ENCODE measurements at regions not wholly inside any gene's neighbourhood (a gene's known extent, or its start where the extent isn't known, plus 50 kb on each side); places are given as distances from the start of the nearest gene placed in this dataset.
A peak's percentile ranks its signal among the peaks of the same experiment; 100 is the strongest.

DNA sequence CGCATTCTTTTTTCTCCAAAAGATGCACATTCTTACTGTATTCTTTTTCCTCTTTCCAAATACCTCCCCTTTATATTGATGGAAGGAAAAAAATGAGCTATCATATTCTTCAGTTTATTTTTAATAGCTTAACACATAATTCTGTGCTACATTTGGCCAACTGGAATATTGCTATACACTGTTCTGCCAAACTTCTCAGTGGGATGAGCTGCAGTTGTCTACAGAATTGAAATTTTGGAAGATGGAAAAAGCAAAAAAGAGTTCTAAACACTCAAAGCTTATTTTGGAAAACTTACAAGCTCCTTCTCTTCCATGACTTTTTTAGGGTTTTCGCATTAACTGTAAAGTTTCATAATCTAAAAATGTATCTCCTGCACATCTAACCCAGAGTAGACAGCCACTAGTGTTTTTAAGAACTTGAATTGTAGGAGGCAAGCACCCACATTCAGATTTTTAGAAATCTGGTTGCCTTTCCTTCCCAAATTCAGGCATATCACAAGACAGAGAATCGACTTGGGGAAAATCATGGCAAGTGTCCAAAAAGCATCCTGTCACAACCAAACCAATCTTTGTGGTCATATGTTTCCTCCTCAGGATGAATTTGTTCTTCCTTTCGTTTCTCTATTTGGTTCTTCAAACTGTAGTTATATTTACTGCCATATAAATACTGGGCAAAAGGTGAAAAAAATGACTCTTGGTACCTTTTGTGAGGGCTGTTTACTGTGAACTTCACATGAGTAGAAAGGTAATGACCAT is 111.4 kb upstream of the FRY start:
- no peak for DNase-seq (ENCODE audit: extremely low read depth in 1 of 11, low read depth in 9 of 11, low spot score in 4 of 11)

- no peak for DNase-seq (ENCODE audit: extremely low read depth in 1 of 11, low read depth in 9 of 11, low spot score in 4 of 11)
Measured at GRCh38 chr13:31920727-31921100, 110.9 kb upstream of the FRY start.

- DNase-seq (ENCODE audit: extremely low read depth in 1 of 11, low read depth in 9 of 11, low spot score in 4 of 11): no peak
Measured at GRCh38 chr13:31922724-31923123, 108.8 kb upstream of the FRY start.

DNA sequence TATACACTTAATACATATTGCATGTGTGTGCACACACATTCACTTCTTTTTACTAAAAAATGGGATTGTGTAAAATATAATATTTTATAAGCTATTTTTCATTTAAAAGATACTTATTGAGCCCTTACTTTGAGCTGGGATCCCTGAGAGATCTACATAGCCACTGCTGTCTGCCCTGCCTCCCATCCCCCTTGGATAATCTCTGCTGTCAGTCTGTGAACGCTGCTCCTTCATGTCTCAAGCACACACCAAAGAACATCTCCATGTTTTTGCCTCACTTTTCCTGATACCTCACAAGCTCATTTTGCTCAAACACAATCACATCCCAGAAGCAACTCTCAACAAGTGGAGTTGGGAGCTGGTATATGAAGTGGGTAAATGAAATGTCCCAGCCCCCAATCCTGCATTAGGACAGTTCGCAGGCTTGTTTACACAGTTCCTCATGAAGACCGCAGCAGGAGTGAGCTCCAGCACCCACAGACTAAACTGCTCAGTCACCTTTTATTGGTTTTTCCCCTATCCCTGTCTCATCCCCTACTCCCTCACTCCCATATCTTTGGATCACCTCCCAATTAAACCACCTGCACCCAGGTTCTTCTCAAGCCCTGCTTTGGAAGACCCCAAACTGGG is 108.3 kb upstream of the FRY start:
- DNase-seq (ENCODE audit: extremely low read depth in 1 of 11, low read depth in 9 of 11, low spot score in 4 of 11): no peak

GRCh38 chr13:31925079-31925478 is 106.5 kb upstream of the FRY start:
- no peak for DNase-seq (ENCODE audit: extremely low read depth in 1 of 11, low read depth in 9 of 11, low spot score in 4 of 11)

- no peak for DNase-seq (ENCODE audit: extremely low read depth in 1 of 11, low read depth in 9 of 11, low spot score in 4 of 11)
Measured at GRCh38 chr13:31927219-31927653, 104.3 kb upstream of the FRY start.

DNA sequence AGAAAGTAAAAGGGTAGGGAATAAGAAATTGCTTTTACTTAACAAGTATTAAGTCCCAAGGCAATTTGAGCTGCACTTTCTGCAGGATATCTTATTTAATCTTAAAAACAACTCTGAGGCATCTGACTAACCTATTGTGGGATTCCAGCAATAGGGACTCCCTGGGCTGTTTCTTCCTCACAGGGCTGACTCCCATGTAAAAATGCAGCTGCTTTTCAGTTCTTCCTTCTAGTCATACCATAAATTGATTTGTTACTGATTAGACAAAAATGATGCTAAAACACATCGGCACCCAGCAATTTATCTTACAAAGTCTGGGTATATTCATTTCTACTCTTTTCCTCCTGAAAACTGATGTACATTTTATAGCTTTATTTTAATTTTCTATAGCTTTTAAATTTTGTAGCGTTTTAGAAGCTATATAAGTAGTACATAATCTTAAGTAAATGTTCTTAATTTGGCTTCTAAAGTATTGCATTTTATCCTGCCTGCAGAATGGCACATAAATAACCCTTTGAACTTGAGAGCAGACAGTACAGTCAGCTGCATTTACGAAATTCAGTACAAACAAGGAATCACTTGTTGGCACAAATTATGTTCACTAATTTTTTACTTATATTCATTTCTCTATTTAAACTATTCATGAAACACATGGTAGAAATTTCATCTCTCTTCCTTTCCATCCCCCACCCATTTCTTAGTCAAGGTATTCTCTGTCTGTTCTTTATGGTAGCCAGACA is 102.4 kb upstream of the FRY start:
- DNase-seq (ENCODE audit: extremely low read depth in 1 of 11, low read depth in 9 of 11, low spot score in 4 of 11): no peak

DNA sequence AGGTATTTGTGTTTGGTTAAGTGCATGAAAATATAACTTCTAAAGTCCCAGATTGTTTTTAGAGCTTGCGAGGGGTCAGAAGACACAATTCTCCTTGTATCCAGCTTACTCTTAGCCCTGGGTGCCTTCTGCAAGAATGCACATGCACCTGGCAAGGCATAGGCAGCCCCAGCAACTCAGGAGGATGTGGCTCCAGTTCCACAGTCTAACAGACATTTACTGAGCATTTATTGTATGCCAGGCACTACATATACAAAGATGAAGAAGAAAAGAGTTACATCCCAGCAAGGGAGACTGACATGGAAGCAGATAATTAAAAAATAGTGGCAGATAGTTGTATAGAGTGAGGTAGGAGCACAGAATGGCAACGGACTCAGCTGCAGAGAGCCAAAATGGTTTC is 101.1 kb upstream of the FRY start:
- no peak for DNase-seq (ENCODE audit: extremely low read depth in 1 of 11, low read depth in 9 of 11, low spot score in 4 of 11)

DNA sequence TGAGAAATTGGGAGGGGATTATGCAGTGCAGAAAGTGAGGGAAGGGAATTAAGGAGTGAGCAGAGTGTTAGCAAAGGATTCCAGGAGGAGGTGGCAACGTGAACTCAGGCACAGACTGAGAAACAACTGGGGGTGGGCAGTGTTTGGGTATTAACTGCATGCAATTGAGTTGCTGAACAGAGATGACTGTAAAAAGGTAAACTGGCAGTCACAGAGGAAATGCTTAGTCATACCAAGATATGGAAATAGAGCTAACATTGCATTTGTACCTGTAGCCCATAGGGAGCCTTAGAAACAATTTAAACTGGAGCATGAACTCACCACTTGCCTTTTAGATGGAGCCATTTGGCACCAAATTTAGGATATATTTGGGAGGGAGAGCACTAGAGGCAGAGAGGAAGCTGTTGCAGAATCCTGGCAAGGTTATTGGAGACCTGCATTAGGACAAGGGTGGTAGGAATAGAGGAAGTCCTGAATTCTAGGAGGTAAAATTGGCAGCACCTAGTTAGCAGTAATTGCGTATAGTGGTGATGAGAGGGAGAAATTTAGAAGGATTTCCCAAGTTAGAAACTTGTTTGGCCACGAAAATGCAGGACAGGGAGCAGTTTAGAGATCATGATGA is 100.6 kb upstream of the FRY start:
- no peak for DNase-seq (ENCODE audit: extremely low read depth in 1 of 11, low read depth in 9 of 11, low spot score in 4 of 11)

DNA sequence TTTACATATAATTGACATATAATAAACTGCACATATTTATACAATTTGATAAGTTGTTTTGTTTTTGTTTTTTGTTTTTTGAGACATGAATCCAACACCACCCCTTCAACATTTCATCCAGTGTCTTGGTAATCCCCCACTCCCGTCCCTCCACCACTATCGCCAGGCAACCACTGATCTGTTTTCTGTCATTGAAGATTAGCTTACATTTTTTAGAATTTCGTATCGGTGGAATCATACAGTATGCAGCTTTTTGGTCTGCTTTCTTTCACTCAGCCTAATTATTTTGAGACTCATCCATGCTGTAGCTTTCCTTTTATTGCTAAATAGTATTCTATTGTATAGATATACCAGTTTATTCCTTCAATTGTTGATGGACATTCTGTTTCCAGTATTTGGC is 94.1 kb upstream of the FRY start:
- DNase-seq (ENCODE audit: extremely low read depth in 1 of 11, low read depth in 9 of 11, low spot score in 4 of 11): no peak

GRCh38 chr13:31940076-31940475 is 91.5 kb upstream of the FRY start:
- no peak for DNase-seq (ENCODE audit: extremely low read depth in 1 of 11, low read depth in 9 of 11, low spot score in 4 of 11)

DNA sequence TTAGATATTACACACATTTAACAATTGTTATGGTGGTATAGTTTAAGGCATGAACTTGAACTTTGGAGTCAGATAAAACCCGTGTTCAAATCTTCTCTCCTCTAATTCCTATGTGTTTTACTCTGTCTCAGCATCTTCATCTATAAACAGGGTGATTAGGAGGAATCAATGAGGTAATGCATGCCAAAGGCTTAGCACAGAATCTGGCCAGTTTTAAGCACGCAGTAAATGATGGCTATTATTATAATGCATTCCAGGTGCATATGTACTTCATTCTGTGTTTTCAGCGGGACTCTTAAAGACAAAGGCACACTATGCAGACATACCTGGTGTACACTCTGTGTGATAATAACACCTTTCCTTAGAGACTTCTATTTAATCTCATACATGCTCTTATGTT is 88.0 kb upstream of the FRY start:
- no peak for DNase-seq (ENCODE audit: extremely low read depth in 1 of 11, low read depth in 9 of 11, low spot score in 4 of 11)

DNA sequence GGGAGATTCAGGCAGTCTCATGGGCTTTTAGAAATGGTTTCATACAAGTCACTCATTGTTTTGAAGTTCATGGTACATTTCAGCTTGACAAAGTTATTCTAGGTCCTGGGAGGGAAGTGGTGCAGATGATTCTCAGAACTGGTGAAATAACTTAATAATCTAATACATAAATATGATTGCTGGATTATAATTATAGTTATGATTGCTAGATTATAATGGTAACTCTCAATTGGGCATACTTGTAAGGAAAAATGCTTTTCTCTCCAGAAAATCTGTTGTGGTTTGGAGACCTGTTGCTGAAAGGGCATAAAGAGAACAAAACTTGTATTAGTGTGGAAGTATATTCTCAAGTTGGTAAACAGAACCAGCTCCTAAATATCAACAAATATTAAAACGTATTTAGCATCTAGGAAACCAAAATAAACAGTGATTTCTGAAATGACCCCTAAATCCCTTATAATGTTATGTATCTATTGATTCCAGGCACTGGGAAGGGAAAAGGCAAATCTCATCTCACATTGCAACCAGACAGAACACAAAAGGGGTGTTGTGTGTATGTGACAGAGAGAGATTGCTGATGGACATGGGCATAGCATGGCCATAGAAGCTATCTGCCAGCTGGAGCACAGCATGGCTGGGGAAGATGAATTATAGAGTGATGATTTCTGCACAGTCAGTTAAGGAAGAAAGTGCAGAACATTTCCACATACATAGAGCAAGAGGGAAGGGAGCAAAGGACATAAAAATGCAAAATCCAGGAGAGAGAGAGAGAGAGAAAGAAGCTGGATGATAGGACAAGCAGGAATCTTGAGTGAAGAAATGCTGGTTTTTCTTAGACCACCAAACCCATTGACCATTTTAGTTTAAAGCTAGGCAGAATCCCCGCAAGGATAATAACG is 87.1 kb upstream of the FRY start:
- no peak for DNase-seq (ENCODE audit: extremely low read depth in 1 of 11, low read depth in 9 of 11, low spot score in 4 of 11)

GRCh38 chr13:31945202-31945961 is 86.2 kb upstream of the FRY start:
- peak in 5 of 11 donors; percentile 27 to 63 (median 55) for DNase-seq (ENCODE audit: extremely low read depth in 1 of 11, low read depth in 9 of 11, low spot score in 4 of 11)

- DNase-seq (ENCODE audit: extremely low read depth in 1 of 11, low read depth in 9 of 11, low spot score in 4 of 11): no peak
Measured at GRCh38 chr13:31946091-31946770, 85.3 kb upstream of the FRY start.

GRCh38 chr13:31947105-31947504 is 84.5 kb upstream of the FRY start:
- DNase-seq (ENCODE audit: extremely low read depth in 1 of 11, low read depth in 9 of 11, low spot score in 4 of 11): peak in 1 of 11 donors; percentile 38

DNA sequence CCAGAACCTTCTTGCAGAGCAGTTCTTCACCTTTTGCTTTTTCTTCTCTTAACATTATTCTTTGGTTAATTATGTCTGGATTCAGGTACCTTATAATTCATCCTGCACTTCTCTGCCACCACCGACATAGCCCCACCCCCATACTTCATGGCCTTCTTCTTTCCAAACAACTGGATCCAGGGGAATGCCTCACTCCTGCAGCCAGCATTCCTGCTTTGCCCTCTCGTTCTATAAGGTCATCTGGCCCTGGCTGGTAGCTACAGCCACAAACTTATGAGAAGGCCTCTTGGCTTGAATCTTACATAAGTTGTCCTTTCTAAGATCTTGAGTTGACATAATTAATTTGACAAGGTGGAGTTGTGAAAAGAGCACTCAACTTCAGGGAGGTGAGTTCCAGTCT is 84.1 kb upstream of the FRY start:
- DNase-seq (ENCODE audit: extremely low read depth in 1 of 11, low read depth in 9 of 11, low spot score in 4 of 11): no peak

GRCh38 chr13:31949486-31949885 is 82.1 kb upstream of the FRY start:
- DNase-seq (ENCODE audit: extremely low read depth in 1 of 11, low read depth in 9 of 11, low spot score in 4 of 11): no peak
